Body of pancreas (tissue), 4 donors: ENCODE measurements at regions not wholly inside any gene's neighbourhood (a gene's known extent, or its start where the extent isn't known, plus 50 kb on each side); places are given as distances from the start of the nearest gene placed in this dataset.

Experiments
- POLR2A ChIP-seq, 3 donors: fragments of 450-650 bp; IDR thresholded peaks; one replicate each; pipeline ENCODE4 v1.6.1; 2016; ENCODE audit warnings: antibody characterized with exemption in 3 of 3, mild to moderate bottlenecking in 2 of 3
- TF ChIP-seq, protein P1 (sequence below), 7 experiments: fragments of 450-650 bp in 4 of 7; fragments of 200-600 bp in 3 of 7; sonication (generic) in 3 of 7; IDR thresholded peaks; one replicate each; pipeline ENCODE4 v1.5.1; 2016 to 2019; ENCODE audit warnings: antibody characterized with exemption in 7 of 7

GRCh38 chr20:62580733-62581132 lies 61.6 kb upstream of the SLCO4A1 start:
- TF ChIP-seq, protein P1, sequence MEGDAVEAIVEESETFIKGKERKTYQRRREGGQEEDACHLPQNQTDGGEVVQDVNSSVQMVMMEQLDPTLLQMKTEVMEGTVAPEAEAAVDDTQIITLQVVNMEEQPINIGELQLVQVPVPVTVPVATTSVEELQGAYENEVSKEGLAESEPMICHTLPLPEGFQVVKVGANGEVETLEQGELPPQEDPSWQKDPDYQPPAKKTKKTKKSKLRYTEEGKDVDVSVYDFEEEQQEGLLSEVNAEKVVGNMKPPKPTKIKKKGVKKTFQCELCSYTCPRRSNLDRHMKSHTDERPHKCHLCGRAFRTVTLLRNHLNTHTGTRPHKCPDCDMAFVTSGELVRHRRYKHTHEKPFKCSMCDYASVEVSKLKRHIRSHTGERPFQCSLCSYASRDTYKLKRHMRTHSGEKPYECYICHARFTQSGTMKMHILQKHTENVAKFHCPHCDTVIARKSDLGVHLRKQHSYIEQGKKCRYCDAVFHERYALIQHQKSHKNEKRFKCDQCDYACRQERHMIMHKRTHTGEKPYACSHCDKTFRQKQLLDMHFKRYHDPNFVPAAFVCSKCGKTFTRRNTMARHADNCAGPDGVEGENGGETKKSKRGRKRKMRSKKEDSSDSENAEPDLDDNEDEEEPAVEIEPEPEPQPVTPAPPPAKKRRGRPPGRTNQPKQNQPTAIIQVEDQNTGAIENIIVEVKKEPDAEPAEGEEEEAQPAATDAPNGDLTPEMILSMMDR (IDR thresholded peaks at IDR 0.05) = no peak
- TF ChIP-seq POLR2A (IDR thresholded peaks at IDR 0.05) = no peak
